ENCODE measurements at regions not wholly inside any gene's neighbourhood (a gene's known extent, or its start where the extent isn't known, plus 50 kb on each side); places are given as distances from the start of the nearest gene placed in this dataset.
"Not testable (repeated sequence)": the region's sequence is repeated elsewhere in the genome, so short reads cannot be mapped to it uniquely, and the experiment has no call there.

DNA sequence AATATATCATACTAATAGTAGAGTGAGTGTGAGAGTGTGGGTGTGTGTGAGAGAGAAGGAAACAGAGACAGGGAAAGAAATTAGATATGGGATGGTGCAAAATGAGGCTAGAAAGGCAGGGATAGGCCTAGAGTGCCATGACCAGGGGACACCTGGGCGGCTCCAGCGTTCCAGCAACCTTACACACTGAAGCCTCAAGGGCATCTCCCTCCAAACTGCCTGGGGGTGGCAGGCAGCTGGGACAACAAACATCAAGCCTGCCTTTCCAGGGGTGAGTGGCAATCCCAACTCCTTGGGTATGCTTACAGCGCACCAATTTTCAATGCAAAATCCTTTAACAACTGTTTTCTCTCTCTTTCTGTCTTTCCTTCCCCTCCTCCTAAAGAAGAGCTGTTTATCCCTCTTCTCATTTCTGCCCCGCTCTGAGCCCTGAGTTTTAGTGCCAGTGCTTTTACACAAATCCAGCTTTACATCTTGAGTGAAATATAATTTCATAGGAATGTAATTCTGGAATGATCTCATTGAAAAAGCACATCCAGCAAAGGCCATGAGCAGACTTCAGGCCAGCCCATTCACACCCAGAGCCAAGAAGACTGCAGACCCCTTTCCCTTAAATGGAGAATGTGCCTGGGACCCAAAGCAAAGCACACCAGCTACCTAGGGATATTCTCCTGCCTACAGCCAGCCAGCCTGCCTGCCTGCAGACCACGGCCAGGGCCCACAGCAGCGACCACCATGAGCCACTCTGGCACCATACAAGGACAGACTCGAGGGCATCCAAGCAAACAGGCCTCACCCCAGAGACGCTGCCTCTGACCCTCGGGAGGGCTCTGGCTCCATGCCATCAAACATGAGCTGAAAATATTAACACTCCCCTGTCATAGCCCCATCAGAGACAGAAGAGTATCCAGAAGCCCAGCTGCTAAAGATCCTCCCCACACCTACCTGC lies 90.3 kb downstream of the RPL27A start:
- no peak for DNase-seq (ENCODE audit: low read depth in 1 of 2, low spot score in 1 of 2)

- DNase-seq (ENCODE audit: low read depth in 1 of 2, low spot score in 1 of 2): no peak
Observed at GRCh38 chr11:8773916-8774539, 91.4 kb downstream of the RPL27A start.

DNA sequence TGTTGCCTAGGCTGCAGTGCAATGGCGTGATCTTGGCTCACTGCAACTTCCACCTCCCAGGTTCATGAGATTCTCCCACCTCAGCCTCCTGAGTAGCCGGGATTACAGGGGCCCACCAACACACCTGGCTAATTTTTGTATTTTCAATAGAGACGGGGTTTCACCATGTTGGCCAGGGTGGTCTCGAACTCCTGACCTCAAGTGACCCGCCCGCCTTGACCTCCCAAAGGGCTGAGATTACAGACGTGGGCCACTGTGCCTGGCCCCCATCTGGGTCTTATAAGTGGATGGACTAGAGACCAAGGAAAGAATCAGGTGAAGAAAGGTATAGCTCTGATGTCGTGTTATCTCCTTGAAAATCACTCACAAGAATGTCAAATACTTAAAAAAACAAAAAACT lies 92.3 kb downstream of the RPL27A start:
- not testable (repeated sequence) for DNase-seq (ENCODE audit: low read depth in 1 of 2, low spot score in 1 of 2)

DNA sequence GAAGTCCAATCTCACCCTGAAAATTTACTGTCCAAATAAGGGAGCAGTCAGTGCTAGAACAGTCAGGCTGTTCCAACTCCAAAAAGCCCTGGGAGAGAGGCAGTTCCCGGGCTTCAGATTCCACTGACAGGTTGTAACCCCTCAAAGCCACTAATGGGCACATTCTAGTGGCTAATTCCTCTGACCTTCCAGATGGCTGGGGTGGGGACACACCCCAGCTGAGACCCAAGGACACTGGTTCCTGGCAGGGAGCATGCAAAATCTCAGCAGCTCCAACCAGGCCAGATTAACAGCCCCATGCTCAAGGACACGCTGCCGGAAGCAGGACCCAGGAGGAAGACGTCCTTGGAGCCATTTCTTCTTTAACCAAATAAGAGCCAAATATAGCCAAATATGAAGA lies 92.7 kb downstream of the RPL27A start:
- DNase-seq (ENCODE audit: low read depth in 1 of 2, low spot score in 1 of 2): no peak

- no peak for DNase-seq (ENCODE audit: low read depth in 1 of 2, low spot score in 1 of 2)
Observed at GRCh38 chr11:8775734-8776133, 93.1 kb downstream of the RPL27A start.

DNA sequence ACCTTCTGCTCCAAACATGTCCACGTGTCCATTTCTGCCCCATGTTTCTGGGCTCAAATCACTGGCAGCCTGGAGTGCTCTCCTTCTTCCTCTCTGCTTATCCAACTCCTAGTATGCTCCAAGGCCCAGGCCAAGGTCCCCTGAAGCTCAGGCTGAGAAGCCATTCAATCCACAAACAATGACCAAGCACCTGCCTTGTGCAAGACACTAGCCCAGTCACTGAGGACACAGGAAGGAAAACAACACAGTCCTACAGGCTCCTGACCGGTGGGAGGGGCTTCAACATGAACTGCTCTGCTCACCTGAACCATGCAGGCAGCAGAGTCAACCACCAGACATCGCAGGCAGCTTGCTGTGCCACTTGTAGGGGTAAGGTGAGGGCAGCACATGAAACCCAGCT lies 93.6 kb downstream of the RPL27A start:
- no peak for DNase-seq (ENCODE audit: low read depth in 1 of 2, low spot score in 1 of 2)

- DNase-seq (ENCODE audit: low read depth in 1 of 2, low spot score in 1 of 2): no peak
Observed at GRCh38 chr11:8777907-8778767, 95.5 kb downstream of the RPL27A start.

DNA sequence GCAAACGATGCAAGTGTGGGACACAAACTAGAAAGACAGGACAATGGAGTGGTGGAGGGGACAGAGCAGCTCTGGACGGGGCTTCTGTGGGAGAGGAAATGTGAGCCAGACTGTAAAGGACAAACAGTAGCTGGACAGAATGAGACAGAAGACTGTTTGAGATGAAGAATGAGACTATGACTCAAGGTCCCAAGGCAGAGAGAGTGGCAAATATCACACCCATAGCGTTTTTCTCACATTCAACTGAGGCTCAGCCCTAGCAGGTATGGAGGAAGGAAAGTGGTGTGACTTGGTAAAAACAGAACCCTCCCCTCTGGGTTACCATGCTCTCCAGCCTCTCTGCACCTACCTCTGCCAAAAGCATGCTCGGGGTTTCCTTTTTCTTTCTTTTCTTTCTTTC lies 96.5 kb downstream of the RPL27A start:
- DNase-seq (ENCODE audit: low read depth in 1 of 2, low spot score in 1 of 2): no peak

DNA sequence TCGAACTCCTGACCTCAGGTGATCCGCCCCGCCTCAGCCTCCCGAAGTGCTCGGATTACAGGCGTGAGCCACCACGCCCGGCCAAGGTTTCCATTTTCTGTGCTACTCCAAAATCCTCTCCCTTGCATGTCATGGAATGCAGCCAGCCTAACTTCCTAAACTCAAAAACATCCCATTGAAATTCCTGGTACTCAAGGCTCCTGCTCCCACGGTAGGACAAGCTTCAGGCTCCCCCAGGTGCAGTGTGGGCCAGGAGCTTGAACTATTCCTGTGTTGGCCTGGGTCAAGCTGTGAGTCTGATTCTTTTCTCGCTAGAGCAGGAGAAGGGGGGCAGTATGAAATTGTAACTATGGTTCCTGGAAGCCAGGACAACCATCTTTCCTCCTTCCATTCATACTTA lies 97.1 kb downstream of the RPL27A start:
- no peak for DNase-seq (ENCODE audit: low read depth in 1 of 2, low spot score in 1 of 2)

GRCh38 chr11:8784954-8785353 lies 102.4 kb downstream of the RPL27A start:
- DNase-seq (ENCODE audit: low read depth in 1 of 2, low spot score in 1 of 2): no peak

- no peak for DNase-seq (ENCODE audit: low read depth in 1 of 2, low spot score in 1 of 2)
Observed at GRCh38 chr11:8785457-8785856, 102.9 kb downstream of the RPL27A start.

GRCh38 chr11:8785998-8786397 lies 103.4 kb downstream of the RPL27A start:
- no peak for DNase-seq (ENCODE audit: low read depth in 1 of 2, low spot score in 1 of 2)

GRCh38 chr11:8786933-8787332 lies 104.3 kb downstream of the RPL27A start:
- DNase-seq (ENCODE audit: low read depth in 1 of 2, low spot score in 1 of 2): no peak

DNA sequence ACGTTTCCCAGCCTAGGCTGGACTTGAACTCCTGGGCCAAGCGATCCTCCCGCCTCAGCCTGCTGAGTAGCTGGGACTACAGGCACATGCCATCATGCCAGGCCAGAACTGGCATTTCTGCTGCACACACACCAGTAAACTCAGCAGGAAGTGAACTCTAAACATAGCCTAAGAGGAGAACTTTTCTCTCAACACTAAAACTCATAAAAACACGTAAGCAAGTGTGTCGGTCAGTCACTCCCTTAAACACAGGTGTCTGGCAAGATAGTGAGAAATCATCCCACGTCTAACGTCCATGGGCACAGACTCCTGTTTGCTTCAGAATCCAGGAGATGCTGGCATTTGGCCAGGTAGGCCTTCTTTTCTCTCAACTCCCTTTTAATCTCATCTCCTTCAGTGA lies 104.8 kb downstream of the RPL27A start:
- DNase-seq (ENCODE audit: low read depth in 1 of 2, low spot score in 1 of 2): no peak

GRCh38 chr11:8788616-8789015 lies 106.0 kb downstream of the RPL27A start:
- DNase-seq (ENCODE audit: low read depth in 1 of 2, low spot score in 1 of 2): no peak

DNA sequence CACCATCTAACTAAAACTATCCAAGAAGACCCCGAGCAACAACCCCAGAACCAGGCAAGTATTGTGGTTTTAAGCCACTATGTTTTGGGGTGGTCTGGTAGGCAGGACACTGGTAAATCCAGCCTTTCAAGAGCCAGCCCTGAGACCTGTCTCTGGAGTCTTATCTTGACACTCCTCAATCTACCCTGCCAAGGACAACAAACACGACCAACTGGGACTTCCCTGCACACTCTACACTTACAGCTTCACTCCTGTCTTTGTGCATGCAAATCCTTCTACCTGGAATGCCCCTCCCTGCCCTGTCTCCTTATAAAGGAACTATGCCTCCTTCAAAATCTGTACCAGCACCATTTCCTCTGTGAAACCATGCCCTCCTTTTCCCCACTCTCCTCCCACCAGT lies 107.3 kb downstream of the RPL27A start:
- no peak for DNase-seq (ENCODE audit: low read depth in 1 of 2, low spot score in 1 of 2)

DNA sequence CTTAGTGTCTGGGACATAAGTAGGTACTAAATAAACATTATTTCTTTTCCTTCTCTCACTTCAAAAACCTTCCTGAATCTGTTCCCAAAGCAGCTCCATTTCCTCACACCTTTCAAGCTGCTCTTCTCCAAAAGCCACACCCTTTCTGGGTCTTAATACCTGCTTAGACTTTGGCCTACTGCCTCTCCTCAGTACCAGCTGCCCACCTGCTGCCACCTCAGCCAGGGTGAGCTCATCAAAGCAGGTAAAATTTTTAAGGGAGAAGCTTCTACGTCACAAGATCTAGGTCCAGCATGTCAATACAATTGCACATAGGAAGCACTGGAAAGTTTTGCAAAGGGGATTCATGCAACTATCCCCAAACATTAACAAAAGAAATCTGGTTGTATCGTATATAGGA lies 108.4 kb downstream of the RPL27A start:
- DNase-seq (ENCODE audit: low read depth in 1 of 2, low spot score in 1 of 2): no peak

- no peak for DNase-seq (ENCODE audit: low read depth in 1 of 2, low spot score in 1 of 2)
Observed at GRCh38 chr11:8792710-8793109, 110.1 kb downstream of the RPL27A start.

GRCh38 chr11:8793114-8793777 lies 110.7 kb downstream of the RPL27A start:
- DNase-seq (ENCODE audit: low read depth in 1 of 2, low spot score in 1 of 2): no peak

DNA sequence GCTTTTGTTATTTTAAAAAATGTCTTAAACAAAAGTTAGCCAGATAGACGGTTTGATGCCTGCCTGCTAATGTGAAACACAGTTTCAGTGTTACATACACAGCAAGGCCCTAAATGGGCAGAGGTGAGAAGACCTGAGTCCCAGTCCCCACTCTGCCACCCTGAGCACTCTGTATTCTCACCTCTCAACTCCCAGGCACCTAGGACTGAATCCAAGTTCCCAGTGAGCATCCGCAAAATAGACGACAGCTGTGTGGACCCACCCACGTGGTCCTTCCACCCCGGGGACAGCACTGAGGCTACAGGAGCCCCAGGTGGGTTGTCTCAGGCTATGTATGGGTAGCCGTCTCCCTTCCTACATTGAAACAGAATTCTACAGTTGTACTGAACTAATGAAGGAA lies 111.5 kb downstream of the RPL27A start:
- DNase-seq (ENCODE audit: low read depth in 1 of 2, low spot score in 1 of 2): no peak

DNA sequence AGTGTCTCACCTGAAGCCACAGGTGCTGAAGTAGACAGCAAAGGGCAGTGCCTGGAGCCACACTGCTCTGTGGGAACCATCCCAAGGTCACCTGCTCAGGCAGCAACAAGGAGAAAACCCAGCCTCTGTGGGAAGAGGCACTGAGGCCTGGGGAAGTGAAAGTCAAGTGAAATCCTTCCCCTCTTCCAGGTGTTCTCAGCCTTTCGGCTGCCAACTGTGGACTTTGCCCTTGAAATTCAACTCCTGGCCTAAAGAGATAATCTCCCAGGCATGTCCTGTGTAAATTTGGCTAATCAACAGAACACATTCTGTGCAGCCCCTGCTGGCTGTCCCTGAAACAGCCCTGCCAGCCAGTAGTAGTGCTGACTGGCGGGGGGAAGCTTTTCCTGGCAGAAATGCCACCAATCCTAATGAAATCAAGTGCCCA lies 112.1 kb downstream of the RPL27A start:
- DNase-seq (ENCODE audit: low read depth in 1 of 2, low spot score in 1 of 2): no peak

Measured in stimulated activated CD4-positive, alpha-beta T cell treated with anti-CD3 and anti-CD28 coated beads, Interleukin-15, amount 100 ng/mL, for 1 hour (primary cell).